Hematopoietic multipotent progenitor cell treated with erythropoietin and hydrocortisone succinate and interleukin-3 and kit ligand, for 6 days (in vitro differentiated cells): ENCODE measurements at regions not wholly inside any gene's neighbourhood (a gene's known extent, or its start where the extent isn't known, plus 50 kb on each side); places are given as distances from the start of the nearest gene placed in this dataset.
A peak's percentile ranks its signal among the peaks of the same experiment; 100 is the strongest.

ENCODE experiments used
- DNase-seq: peaks from one replicate; pipeline ENCODE4 v3.0.0-alpha.2; 2015

DNA sequence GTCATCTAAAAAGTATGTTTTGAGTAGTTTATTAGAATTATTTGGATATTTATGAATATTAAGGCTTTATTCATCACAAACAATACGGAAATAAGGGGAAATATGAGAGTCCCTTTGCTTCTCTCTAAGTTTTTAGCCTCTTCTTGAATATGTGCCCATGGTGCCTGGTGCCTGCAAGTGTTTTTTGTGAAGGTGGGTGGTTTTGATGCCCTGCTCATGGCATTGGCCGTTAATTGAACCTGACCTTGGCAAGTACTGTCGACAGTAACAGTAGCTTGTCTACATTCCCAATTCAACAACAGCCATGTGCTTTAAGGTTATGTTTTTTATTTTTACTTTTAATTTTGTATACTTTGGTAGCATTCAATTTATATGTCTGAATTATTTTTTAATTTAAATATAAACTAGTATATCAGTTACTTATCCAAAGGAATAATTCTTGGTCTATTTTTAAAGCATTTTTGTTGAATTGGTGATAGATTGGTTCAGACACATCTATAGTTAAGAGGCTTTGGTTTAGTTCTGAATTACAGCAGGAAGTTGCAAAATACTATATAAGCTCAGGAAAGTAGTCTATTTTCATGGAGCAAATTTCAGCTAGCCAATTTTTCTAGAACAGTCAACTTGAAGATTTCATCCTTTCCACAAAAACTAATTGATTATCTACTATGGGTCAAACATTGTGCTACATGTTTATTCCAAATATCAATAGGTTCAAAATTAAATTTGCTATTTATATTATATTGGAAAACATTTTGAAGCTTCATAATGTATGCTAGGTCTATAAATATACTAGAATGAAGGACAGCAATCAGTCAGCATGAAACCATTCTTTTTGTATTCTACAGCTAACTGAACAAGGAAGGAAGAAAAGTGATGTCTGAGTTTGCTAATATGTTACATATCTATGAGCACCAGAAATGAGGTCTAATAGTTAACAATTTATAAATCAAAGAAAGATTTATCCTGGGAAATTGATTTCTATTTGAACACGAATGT is 184.4 kb downstream of the MRPL39 start:
- no peak for DNase-seq

DNA sequence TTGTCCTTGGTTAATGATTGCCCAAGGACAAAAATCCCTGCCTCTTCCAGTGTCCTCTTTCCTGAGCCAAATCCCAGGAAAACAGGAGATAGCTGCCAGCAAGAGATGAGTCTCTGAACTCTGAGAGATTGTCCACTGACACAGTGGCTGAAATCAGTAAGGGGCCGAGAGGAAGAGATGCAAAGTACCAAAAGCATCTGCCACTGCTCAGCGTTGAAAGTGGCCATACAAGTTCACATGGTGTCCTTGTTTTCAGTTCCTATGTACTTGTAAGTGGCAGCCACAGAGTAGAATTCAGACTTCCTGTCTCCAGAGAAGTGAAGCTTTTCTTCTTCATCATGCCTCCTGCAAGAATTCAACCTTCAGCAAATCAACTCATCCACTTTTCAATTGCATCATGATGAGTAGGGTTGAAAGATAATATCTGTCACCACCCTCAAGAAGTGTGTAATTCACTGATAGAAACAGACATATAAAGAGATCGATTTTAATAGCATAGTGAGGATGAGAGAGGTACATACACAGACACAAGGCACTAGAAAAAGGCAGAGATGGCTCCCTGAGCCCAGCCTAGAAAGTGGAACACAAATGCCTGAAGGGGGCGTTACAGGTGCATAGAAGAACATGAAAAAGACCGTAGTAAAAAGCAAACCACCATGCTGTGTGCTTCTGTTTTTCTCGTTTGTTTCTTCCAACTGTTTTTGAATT is 185.8 kb downstream of the MRPL39 start:
- DNase-seq: peak; percentile 84

DNA sequence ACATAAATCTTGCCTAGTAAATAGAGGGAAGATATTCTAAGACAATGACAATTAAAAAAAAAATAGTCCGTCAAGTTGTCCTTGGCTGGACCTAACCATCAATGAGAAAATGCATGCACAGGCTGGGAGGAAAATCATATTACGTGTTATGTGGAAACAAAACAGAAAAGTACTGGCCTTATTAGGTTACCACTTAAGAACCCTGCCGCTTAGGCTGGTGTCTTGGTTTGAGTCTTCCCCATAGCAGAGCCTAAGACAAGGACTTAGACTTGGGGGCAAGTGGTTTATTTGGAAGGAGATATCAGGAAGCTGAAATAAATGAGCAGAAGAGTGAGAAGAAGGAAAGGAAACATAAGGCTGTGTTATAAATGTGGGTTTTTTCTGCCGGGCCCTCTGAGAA is 186.4 kb downstream of the MRPL39 start:
- DNase-seq: no peak

DNA sequence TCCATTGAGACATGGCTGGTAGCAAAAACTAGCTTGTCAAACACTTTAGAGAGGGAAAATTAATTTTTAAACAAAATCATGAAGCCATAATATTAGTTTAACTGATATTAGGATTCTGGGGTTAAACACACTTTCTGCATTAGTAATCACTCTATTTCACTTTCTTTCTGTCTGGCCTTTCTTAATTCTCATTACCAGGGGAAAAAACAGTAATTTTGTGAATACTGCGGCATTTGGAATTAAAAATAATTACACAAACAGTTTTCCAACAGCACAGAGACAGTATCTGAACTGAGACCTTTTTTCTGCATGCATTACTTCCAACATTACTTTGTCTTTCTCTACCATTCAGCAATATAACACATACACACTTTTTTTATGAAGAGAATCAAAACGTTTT is 190.6 kb downstream of the MRPL39 start:
- no peak for DNase-seq

DNA sequence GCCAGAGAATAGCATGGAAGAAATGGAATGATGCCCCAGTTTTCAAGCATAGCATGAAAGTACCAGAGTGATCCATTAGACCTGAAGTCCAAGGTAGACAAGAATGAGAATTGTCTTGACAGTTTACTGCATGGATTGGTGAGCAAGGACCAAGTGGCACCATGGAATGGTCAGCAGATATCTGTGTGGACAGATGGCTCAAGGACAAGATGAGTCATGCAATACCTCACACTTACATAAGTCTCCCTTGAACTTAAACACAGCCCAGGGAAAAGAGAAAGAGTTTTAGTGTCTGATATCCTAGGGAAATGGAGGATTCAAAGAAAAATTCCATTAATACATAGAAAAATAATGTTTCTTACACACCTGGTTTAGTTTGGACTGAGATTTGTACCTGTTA is 195.2 kb downstream of the MRPL39 start:
- DNase-seq: no peak

DNA sequence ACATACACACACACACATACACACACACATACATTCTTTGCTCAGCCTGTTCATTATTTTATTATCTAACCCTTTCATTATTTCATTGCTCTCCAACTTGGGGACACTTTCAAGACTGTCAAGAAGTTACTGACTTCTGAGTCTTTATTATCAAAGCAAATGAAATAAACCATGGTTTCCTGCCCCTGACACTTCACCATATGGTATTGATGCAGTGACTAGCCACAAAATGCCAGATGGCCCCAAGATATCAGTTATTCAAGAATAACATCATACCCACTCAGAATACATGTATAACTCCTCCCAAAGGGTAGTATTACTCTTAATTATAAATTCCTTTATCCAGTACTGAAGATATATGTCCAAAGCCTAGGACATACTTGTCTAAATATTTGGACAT is 197.3 kb downstream of the MRPL39 start:
- DNase-seq: peak; percentile 56

DNA sequence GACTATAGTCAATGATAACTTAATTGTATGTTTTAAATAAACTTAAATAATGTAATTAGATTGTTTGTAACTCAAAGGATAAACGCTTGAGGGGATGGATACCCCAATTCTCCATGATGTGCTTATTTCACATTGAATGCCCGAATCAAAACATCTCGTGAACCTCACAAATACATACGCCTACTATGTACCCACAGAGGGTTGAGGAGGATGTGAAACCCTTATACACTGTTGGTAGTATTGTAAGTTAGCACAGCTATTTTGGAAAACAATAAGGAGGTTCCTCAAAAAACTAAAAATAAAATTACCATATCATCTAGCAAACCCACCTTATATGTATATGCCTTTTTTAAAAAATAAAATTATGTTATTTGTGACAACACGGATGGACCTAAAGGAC is 198.6 kb downstream of the MRPL39 start:
- DNase-seq: no peak

DNA sequence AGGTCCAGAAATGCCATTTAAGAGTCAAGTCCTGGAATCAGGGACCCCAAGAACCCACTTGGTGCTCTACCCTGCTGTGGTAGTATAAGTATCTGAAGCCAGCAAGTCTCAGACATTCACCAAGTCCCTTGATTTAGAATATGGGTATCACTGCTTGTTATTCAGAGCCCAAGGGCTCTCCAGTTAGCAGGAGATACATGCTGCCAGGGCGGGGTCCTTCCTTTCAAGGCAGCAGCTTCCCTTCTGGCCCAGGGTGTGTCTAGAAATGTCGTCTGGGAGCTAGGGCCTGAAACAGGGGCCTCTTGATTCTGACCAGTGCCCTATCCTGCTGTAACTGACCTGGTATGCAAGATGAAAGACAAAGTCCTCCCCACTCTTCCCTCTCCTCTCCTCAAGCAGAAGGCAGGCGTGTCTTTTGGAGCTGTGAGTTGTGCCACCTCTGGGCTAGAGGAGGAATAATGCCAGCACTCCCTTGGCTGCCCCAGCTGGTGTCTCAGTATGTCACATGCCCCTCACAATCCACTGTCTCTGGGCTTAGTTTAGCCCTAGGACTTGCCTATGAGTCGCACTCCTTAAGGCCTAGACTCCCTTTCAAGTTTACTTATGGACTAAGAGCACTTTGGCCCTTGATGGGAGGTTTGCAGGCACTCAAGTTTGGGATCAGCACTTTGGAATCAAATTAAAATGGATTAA is 200.2 kb downstream of the MRPL39 start:
- peak; percentile 11 for DNase-seq

DNA sequence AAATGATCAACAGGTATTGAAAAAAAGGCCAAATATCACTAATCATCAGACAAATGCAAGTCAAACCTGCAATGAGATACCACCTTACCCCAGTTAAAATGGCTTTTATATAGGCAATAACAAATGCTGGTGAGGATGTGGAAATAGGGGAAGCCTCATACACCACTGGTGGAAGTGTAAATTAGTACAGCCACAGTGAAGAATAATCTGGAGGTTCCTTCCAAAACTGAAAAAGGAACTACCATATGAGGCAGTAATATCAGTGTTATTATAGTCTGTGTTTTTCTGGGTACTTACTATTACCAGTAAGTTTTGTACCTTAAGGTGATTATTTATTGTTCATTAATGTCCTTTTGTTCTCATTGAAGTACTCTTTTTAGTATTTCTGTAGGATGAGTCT is 201.3 kb downstream of the MRPL39 start:
- peak; percentile 24 for DNase-seq

DNA sequence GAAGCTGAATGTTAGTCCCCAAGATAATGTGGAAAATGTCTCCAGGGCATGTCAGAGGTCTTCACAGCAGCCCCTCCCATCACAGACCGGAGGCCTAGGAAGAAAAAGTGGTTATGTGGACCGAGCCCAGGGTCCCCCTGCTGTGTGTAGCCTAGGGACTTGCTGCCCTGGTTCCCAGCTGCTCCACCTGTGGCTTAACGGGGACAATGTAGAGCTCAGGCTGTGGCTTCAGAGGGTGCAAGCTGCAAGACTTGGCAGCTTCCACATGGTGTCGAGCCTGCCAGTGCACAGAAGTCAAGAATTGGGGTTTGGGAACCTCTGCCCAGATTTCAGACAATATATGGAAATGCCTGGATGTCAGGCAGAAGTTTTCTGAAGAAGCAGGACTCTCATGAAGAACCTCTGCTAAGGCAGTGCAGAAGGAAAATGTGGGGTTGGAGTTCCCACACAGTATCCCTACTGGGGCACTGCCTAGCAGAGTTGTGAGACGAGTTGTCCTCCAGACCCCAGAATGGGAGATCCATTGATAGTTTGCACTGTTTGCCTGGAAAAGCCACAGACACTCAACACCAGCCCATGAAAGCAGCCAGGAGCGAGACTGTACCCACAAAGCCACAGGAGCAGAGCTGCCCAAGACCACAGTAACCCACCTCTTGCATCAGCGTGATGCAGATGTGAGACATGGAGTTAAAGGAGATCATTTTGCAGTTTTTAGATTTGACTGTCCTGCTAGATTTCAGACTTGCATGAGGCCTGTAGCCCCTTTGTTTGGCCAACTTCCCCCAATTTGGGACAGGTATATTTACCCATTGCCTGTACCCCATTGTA is 204.9 kb downstream of the MRPL39 start:
- DNase-seq: peak; percentile 55

DNA sequence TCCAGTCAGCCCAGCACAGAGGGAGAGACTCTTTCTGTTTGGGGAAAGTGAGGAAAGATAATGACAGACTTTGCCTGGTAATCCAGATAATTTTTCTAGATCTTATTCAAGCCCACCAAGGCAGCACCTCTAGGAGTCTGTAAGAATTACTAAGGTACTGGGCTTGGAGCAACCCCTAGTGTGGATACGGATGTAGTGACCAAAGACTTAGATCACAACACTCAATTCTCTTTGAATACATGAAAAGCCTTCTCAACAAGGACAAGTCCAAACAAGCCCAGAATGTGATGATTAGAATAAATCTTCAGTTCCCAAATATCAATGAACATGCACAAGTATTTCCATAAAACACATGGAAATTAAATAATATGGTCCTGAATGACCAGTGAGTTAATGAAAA is 206.9 kb downstream of the MRPL39 start:
- no peak for DNase-seq

DNA sequence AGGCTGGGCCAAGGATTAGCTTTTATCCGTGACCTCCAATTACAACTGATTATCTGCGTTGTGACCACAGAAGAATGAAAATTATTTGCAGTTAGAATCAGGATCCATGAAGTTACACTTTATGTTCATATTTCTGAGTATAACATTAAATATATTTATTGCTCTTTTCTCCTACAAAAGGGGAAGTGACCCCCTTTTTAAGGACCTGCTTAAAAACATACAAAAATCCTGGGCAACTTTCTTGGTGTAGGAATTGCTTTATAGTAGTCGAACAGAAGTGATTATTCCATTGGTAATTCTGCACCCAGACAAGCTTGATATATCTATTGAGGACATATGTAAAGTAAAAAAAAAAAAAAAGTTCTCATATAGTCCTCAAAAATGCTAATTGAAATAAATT is 208.7 kb downstream of the MRPL39 start:
- no peak for DNase-seq

DNA sequence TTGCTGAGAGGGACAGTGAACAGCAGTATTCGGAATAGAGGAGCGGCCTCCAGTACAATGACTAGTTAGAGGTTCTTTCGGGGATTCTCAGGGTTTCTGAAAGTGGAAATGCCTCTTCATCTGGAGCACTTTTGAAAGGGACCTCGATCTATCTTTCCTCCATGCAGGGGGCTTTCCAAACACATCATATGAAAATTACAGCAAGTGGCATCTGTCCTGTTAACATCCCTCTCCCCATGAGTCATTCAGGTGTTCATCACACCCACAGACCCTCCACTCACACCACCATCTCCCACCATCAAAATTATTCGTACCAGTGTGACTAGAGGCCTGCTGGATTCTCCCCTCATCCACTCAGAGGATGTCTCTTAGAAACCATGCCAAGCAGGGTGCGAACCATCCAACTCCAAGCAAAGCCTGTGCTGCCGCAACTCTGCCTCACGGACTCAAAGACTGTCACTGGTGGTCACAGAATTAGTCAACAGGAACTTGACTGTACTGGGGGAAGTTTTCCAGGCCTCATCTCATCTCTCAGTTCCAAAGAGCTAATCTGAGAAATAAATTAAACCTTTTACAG is 211.1 kb downstream of the MRPL39 start:
- DNase-seq: no peak

DNA sequence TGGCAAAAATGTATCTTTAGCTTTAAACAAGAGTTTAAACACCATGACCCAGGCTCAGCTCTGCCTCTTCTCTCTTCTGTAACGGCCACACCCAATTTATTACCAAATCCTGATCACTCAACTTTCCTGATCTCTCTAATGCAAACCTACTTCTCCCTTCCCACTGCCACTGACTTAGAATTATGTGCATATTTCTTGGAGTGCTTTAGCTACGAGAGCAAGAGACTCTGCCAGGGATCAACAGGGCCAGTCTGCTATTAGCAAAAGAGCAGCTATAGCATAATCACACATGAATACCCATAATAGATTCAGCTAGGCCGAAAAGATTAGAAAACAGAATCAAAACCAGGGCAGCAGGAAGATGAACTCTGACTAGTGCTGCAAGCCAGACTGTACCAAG is 215.5 kb downstream of the MRPL39 start:
- DNase-seq: no peak

DNA sequence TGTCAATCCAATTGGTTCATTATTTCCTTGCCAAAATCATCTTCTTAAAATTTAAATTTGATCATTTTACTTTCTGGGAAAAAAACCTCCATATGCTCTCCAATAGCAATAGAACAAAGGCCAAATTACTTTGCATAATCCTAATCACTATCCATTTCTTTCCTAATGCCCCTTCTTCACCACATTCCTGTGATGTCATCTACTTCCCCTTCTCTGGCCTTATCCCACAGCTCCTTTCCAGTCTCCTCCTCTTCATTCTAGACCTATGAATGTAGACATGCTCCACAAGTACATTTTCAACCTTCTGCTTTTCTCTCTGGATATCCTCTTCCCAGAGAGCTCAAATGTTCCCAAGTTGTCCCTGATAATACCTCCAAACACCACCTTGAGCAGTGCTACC is 216.6 kb downstream of the MRPL39 start:
- DNase-seq: no peak

DNA sequence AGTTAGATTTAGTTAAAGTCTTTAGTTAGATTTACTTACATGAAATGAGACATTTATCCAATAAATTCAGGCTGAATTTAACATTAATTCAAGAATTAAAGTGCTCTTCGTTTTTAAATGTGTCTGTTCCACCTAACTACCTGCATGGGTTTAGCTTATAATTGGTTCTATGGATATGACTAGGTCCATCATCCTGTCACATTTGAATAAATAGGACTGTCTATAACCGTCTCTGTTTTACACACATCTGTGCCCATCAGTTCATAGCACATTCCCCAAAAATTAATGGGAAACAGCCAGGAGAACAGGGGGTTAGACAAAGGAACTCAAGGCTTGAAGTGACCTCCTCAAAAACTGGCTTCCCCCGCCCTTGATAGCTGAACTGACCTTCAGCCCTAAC is 219.6 kb downstream of the MRPL39 start:
- DNase-seq: no peak

DNA sequence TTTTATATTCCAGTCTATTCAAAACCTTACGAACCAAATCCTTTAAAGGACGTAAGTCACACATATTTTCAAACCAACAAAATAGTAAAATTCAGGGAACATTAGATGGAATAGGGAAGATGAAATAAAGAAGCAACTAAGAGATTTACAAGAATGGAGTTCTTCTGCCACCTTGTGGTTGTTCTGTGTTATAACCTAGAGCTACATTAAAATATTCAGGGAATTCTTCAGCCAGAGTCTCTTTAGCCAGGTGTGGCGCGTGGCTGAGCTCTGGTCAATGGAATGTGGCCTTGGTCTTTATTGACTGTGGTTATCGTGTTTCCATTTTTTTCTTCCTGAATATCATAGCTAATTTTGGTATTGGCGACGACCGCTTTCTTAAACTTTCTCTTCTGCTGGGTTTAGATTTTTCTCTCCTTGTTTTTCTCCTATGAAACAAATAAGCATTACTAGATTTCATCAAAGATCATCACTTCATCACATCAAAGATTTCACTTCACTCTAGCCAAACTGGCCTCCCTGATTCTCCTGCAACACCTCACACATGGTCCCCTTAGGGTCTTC is 221.3 kb downstream of the MRPL39 start:
- peak; percentile 83 for DNase-seq

DNA sequence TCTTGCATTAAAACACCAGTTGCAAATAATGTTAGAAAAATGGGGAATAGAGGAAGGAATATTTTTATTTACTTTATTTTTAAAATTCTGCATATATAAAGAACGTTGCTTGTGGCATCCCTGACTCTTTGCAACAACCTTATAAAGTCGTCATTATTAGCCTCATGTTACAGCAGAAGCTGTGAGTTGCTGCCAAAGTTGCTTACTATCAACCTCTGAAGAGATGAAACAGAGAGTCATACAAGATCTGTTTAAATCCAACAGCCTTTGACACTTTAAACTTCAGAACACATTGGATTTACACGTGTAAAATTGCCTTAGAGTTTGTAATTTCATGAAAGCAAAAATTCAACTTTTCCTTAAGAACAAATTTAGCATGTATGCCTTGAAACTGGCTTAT is 221.9 kb downstream of the MRPL39 start:
- DNase-seq: no peak

DNA sequence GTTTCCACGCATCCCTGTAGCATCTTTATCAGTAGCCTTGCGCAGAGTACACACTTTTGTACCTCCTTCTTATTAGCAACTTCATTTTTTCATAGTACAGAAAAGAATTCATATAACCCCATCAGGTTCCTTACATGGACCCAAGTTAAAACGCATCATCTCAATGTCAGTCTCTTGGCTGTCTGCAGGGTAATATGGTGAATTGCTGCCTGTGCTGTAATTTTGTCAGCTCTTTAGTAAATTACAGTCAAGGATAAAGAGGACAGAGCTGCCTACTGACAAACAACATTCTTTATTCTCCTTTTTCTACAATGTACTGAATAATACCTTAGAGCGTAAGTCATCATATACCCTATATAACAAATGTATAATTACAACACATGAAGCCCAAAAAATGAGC is 222.5 kb downstream of the MRPL39 start:
- DNase-seq: no peak

DNA sequence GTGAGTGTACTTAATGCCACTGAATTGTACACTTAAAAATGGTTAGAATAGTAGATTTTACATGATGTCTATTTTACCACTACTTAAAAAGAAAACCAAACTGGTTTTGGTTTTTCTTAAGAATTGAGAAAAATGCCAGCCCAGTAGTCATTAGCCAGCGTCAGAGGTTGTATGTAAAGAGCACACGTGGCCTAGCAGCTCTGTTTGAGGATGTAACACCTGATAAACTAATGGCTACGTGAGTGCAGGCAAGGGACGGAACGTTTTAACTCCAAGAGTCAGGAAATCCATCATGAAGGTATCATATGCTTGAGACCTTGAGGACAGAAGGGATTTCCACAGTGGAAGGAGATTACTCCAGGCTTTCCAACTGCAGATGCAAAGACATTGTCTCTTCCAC is 223.7 kb downstream of the MRPL39 start:
- DNase-seq: no peak

DNA sequence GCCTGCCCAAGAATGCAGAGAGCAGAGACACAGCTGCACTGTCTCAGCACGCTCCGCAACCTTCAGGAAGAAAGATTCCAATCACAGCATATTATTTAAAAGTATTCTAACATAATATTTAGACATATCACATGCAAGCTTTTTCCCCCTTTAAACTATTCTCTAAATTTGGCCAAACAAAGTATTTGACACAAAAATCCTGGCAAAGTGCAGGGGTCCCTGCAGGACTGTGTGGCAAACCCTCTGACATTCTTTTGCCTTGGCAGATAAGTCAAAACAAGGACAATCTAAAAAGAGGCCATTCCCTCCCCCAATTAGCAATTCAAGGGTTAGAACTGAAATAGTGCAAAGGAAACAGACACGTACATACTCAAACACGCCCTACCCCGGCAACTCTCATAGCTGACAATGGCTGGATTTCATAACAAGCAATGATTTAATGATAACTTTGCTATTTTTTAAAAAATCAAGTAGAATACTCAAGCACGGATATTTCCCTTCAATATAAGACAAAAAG is 225.3 kb downstream of the MRPL39 start:
- DNase-seq: no peak

DNA sequence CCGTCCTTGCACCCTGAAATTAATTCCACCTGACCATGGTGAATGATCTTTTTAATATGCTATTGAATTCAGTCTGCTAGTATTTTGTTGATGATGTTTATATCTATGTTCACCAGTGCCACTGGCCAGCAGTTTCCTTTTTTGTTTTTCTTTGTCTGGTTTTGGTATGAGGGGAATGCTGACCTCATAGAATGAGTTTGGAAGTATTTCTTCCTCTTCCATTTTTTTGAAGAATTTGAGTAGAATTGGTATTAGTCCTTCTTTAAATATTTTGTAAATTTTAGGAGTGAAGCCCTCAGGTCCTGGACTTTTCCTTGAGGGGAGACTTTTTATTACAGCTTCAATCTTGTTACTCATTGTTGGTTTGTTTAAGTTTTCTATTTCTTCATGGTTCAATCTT is 231.6 kb downstream of the MRPL39 start:
- no peak for DNase-seq
